AG04450 (cell line): ENCODE measurements at regions not wholly inside any gene's neighbourhood (a gene's known extent, or its start where the extent isn't known, plus 50 kb on each side); places are given as distances from the start of the nearest gene placed in this dataset.
A peak's percentile ranks its signal among the peaks of the same experiment; 100 is the strongest.

ENCODE experiments used
- CTCF ChIA-PET: fragments of 300-600, 350-600 bp; formaldehyde crosslinking; extraction: SDS; loops from one replicate; lab custom pipeline; 2022; ENCODE audit warnings: antibody characterized with exemption, inconsistent platforms; lab: Charles Lee
- POLR2A ChIA-PET: fragments of 350-600 bp; formaldehyde crosslinking; extraction: SDS; loops from one replicate; lab custom pipeline; 2021; ENCODE audit warnings: antibody characterized with exemption, inconsistent platforms; lab: Yijun Ruan, JAX
- DNase-seq: peaks from one replicate; pipeline ENCODE4 v3.0.0-alpha.2; 2011; ENCODE audit warnings: low read depth, low spot score
- H3K27ac ChIP-seq: one replicate; pipeline ENCODE4 v1.5.1; 2012; ENCODE audit warnings: low read depth, low read length, control low read depth
- H3K27me3 ChIP-seq: one replicate; pipeline ENCODE4 v1.6.0; 2012; ENCODE audit warnings: low read length; ENCODE audit not compliant: control insufficient read depth, insufficient read depth
- H3K4me3 ChIP-seq: 2 replicates; pipeline ENCODE4 v1.5.1; 2011; ENCODE audit warnings: mild to moderate bottlenecking, low read depth, low read length, control low read depth
- H3K9me3 ChIP-seq: 2 replicates; pipeline ENCODE4 v1.5.1; 2012; ENCODE audit warnings: low read length; ENCODE audit not compliant: control insufficient read depth, insufficient read depth
- TF ChIP-seq, protein P1 (sequence below): IDR thresholded peaks from 2 replicates; pipeline ENCODE4 v1.5.1; 2011; ENCODE audit warnings: low read depth, low read length, control low read depth, inconsistent platforms

DNA sequence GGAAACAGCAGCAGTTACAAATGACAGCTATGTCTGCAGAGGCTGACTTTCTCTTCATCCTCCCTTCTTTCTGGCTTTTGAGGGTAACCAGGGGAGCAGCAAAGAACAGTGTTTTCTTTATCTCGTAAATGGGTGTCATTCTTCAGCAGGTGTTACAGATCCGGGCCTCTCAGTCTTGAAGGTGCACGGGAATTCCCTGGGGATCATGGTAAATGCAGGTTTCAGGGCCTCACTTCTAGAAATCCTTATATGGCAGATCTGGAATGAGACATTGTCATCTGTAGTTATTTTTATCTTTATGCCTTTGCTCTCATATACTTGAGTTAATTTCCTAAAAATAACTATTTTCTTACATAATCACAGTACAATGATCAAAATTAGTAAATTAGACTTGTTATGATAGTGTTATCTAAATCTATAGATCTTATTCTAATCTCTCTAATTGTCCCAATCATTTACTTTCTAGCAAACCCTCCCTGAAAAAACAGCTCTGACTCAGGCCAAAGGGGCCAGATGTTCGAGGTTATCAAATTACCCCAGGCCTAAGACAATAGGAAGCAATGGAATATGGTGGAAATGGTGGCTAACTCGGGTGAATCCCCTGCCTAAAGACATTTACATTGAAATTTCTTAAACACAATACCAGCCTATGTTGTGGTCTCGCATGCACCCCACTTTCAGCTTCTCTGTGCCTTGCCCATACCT, 145.0 kb downstream of the CAND1 start:
- Histone ChIP-seq H3K4me3 (no peak overlapping the region), H3K27me3 (no peaks in the 10 kb centered on the region), H3K9me3 (no peaks in the 10 kb centered on the region), H3K27ac (no peak overlapping the region)
- ChIA-PET POLR2A (no interaction called here), CTCF (interaction anchor here (0.7 to 1.0 kb wide), 2 partner anchors 27 to 529 kb away, joined by 3 read pairs; no protein-coding TSS in a partner anchor)
- TF ChIP-seq, protein P1, sequence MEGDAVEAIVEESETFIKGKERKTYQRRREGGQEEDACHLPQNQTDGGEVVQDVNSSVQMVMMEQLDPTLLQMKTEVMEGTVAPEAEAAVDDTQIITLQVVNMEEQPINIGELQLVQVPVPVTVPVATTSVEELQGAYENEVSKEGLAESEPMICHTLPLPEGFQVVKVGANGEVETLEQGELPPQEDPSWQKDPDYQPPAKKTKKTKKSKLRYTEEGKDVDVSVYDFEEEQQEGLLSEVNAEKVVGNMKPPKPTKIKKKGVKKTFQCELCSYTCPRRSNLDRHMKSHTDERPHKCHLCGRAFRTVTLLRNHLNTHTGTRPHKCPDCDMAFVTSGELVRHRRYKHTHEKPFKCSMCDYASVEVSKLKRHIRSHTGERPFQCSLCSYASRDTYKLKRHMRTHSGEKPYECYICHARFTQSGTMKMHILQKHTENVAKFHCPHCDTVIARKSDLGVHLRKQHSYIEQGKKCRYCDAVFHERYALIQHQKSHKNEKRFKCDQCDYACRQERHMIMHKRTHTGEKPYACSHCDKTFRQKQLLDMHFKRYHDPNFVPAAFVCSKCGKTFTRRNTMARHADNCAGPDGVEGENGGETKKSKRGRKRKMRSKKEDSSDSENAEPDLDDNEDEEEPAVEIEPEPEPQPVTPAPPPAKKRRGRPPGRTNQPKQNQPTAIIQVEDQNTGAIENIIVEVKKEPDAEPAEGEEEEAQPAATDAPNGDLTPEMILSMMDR: no peak
- DNase-seq: no peak

DNA sequence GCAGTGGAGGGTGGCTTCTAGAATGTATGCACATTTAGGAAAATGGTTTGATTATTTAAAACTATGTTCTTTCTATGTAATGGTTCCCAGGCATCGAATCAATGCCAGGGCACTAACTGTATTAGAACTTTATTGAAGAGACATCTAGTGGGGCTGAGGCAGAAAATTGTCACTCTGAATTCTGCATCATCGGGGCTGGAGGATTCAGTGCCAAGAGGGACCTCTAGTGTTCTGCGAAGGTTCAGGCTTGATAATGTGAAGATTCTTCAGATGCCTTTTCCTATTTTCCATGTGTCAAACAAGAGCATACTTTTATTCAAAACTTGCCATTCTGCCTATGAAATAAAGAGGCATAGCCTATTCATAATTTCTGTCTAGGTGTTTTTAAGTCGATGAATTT, 146.3 kb downstream of the CAND1 start:
- DNase-seq: no peak
- CTCF ChIA-PET: no interaction called here
- Histone ChIP-seq H3K27ac (no peak overlapping the region), H3K27me3 (no peaks in the 10 kb centered on the region), H3K9me3 (no peaks in the 10 kb centered on the region), H3K4me3 (no peak overlapping the region)
- POLR2A ChIA-PET: no interaction called here
- TF ChIP-seq, protein P1: peak; percentile 38; the same call in 1 of the 2 replicates

DNA sequence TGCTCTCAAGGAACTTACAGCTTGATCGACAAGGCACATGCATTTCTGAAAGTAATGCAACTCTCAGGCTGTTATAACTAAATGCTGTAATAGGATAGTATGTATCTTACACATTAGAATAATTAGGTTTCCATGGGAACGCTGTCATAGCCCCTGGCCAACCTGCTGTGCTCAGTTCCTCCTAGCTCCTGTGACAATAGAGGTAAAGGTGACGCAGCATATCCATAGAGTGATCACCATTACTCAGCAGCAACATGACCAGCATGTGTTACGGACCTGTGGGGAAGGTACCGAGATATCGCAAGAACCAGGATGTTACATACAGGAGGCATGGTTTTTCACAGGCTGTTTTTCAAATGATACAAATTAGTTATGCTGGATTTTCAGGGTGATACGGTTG, 150.7 kb downstream of the CAND1 start:
- TF ChIP-seq, protein P1: no peak
- Histone ChIP-seq H3K27ac (no peak overlapping the region), H3K4me3 (no peak overlapping the region), H3K9me3 (no peaks in the 10 kb centered on the region), H3K27me3 (no peaks in the 10 kb centered on the region)
- ChIA-PET CTCF (interaction anchor here (0.6 kb wide), 1 partner anchor 63 kb away, joined by 3 read pairs; no protein-coding TSS in a partner anchor), POLR2A (interaction anchor here (1.2 kb wide), 1 partner anchor 356 kb away, joined by 3 read pairs; no protein-coding TSS in a partner anchor)
- no peak for DNase-seq

DNA sequence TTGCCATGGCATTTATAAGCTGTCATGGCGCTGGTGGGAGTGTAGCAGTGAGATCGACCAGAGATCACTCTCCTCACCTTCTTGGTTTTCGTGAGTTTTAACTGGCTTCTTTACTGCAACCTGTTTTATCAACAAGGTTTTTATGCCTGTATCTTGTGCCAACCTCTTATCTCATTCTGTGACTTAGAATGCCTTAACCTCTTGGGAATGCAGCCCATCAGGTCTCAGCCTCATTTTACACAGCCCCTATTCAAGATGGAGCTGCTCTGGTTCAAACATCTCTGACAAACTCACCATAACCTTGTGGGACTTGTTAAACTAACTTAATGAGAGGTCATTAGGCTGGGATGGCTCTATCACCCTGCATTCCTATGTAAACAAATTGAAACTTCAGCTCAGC, 151.3 kb downstream of the CAND1 start:
- no peak overlapping the region for H3K4me3 ChIP-seq
- no peak for DNase-seq
- TF ChIP-seq, protein P1: no peak
- ChIA-PET POLR2A (no interaction called here), CTCF (interaction anchor here (0.6 to 1.0 kb wide), 3 partner anchors 10 to 1388 kb away, joined by 3 to 4 read pairs (median 3); partner anchors contain the start of gene MDM2)
- no peaks in the 10 kb centered on the region for H3K9me3 ChIP-seq
- H3K27ac ChIP-seq: no peak overlapping the region
- H3K27me3 ChIP-seq: no peaks in the 10 kb centered on the region

DNA sequence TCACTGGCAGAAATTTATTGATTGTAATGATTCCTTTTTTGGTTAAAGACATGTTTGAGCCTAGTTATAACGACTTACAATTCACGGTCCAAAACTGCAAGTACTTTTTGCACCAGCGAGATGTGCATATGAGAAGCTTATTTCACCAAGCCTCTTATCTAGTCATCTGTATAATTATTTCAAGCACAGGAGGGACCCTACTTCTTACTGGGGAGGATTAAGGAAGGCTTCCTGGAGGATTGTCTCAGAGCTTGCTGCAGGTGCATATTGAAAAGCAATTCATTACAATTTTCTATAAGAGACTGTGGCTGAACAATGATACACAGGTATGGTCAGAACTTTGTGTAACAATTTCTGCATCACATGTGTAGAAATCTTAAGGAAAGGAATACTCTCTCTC, 152.9 kb downstream of the CAND1 start:
- TF ChIP-seq, protein P1: no peak
- H3K9me3 ChIP-seq: no peaks in the 10 kb centered on the region
- no peak overlapping the region for H3K27ac ChIP-seq
- H3K27me3 ChIP-seq: no peaks in the 10 kb centered on the region
- ChIA-PET CTCF (interaction anchor here (0.5 kb wide), 1 partner anchor 66 kb away, joined by 3 read pairs; no protein-coding TSS in a partner anchor), POLR2A (no interaction called here)
- no peak overlapping the region for H3K4me3 ChIP-seq
- DNase-seq: no peak
